Chondrocyte (in vitro differentiated cells): ENCODE measurements at regions not wholly inside any gene's neighbourhood (a gene's known extent, or its start where the extent isn't known, plus 50 kb on each side); places are given as distances from the start of the nearest gene placed in this dataset.

Source experiments
- DNase-seq: peaks from one replicate; pipeline ENCODE4 v3.0.0; 2021; ENCODE audit warnings: mixed read lengths, low spot score
- H3K27ac Mint-ChIP-seq: one replicate; pipeline ENCODE4 v1.8.0; 2021; ENCODE audit warnings: mild to moderate bottlenecking, moderate library complexity, mixed read lengths; ENCODE audit not compliant: unreplicated experiment
- H3K27me3 Mint-ChIP-seq: 2 replicates; pipeline ENCODE4 v1.8.0; 2021; ENCODE audit warnings: low read depth, mixed read lengths
- H3K36me3 Mint-ChIP-seq: 2 replicates; pipeline ENCODE4 v1.8.0; 2021; ENCODE audit warnings: low read depth, mixed read lengths
- H3K4me1 Mint-ChIP-seq: 2 replicates; pipeline ENCODE4 v1.8.0; 2021; ENCODE audit warnings: low read depth, mild to moderate bottlenecking, mixed read lengths
- H3K4me3 Mint-ChIP-seq: one replicate; pipeline ENCODE4 v1.8.0; 2021; ENCODE audit warnings: mild to moderate bottlenecking, moderate library complexity, mixed read lengths; ENCODE audit not compliant: unreplicated experiment
- H3K9me3 Mint-ChIP-seq: 2 replicates; pipeline ENCODE4 v1.8.0; 2021; ENCODE audit warnings: low read depth, mixed read lengths
- TF ChIP-seq, protein P1 (sequence below): fragments of 200-600 bp; sonication (generic); IDR thresholded peaks from 2 replicates; pipeline ENCODE4 v1.5.0; 2021; ENCODE audit warnings: antibody characterized with exemption, mild to moderate bottlenecking, moderate library complexity

- TF ChIP-seq, protein P1, sequence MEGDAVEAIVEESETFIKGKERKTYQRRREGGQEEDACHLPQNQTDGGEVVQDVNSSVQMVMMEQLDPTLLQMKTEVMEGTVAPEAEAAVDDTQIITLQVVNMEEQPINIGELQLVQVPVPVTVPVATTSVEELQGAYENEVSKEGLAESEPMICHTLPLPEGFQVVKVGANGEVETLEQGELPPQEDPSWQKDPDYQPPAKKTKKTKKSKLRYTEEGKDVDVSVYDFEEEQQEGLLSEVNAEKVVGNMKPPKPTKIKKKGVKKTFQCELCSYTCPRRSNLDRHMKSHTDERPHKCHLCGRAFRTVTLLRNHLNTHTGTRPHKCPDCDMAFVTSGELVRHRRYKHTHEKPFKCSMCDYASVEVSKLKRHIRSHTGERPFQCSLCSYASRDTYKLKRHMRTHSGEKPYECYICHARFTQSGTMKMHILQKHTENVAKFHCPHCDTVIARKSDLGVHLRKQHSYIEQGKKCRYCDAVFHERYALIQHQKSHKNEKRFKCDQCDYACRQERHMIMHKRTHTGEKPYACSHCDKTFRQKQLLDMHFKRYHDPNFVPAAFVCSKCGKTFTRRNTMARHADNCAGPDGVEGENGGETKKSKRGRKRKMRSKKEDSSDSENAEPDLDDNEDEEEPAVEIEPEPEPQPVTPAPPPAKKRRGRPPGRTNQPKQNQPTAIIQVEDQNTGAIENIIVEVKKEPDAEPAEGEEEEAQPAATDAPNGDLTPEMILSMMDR = no peak
- no peaks in the 10 kb centered on the region for H3K9me3 Mint-ChIP-seq
- H3K27me3 Mint-ChIP-seq = no peaks in the 10 kb centered on the region
- DNase-seq = no peak
- H3K4me1 Mint-ChIP-seq = no peaks in the 10 kb centered on the region
- H3K4me3 Mint-ChIP-seq = no peak overlapping the region
- H3K27ac Mint-ChIP-seq = no peak overlapping the region
- no peaks in the 10 kb centered on the region for H3K36me3 Mint-ChIP-seq
These were observed 353.1 kb upstream of the ANO5 start for GRCh38 chr11:21839796-21840195.

- no peak overlapping the region for H3K27ac Mint-ChIP-seq
- no peaks in the 10 kb centered on the region for H3K4me1 Mint-ChIP-seq
- H3K9me3 Mint-ChIP-seq = no peaks in the 10 kb centered on the region
- H3K27me3 Mint-ChIP-seq = no peaks in the 10 kb centered on the region
- H3K36me3 Mint-ChIP-seq = no peaks in the 10 kb centered on the region
- no peak for DNase-seq
- no peak overlapping the region for H3K4me3 Mint-ChIP-seq
- TF ChIP-seq, protein P1 = no peak
These were observed 331.6 kb upstream of the ANO5 start for GRCh38 chr11:21861314-21861713.

- no peaks in the 10 kb centered on the region for H3K4me1 Mint-ChIP-seq
- no peak for DNase-seq
- H3K9me3 Mint-ChIP-seq = no peaks in the 10 kb centered on the region
- TF ChIP-seq, protein P1 = no peak
- H3K36me3 Mint-ChIP-seq = no peaks in the 10 kb centered on the region
- no peak overlapping the region for H3K4me3 Mint-ChIP-seq
- no peaks in the 10 kb centered on the region for H3K27me3 Mint-ChIP-seq
- no peak overlapping the region for H3K27ac Mint-ChIP-seq
These were observed 327.3 kb upstream of the ANO5 start for GRCh38 chr11:21865541-21865940.

DNA sequence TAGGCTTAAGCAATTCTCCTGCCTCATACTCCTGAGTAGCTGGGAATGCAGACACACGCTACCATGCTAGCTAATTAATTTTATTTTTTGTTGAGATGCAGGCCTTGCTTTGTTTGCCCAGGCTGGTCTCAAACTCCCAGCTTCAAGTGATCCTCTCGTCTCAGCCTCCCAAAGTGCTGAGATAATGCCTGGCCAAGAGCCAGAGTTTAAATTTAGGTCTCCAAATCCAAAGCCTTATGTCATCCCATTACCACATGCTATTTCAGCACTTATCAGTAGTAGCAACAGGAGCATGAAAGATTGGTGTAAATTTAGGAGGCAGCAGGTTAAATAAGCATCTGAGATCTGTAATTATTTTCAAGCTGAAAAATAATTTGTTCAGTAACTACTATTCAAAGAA, 326.1 kb upstream of the ANO5 start:
- no peaks in the 10 kb centered on the region for H3K27me3 Mint-ChIP-seq

GRCh38 chr11:21877151-21877550, 315.7 kb upstream of the ANO5 start:
- Mint-ChIP-seq H3K27ac (no peak overlapping the region), H3K27me3 (no peaks in the 10 kb centered on the region), H3K4me3 (no peak overlapping the region), H3K4me1 (no peaks in the 10 kb centered on the region), H3K9me3 (peaks cover 7% of the 10 kb centered on the region), H3K36me3 (no peaks in the 10 kb centered on the region)
- no peak for DNase-seq
- TF ChIP-seq, protein P1 = no peak

More for the DNA sequence above, 326.1 kb upstream of the ANO5 start:
- Mint-ChIP-seq H3K4me1 (no peaks in the 10 kb centered on the region), H3K4me3 (no peak overlapping the region), H3K27ac (no peak overlapping the region), H3K9me3 (no peaks in the 10 kb centered on the region), H3K36me3 (no peaks in the 10 kb centered on the region)
- DNase-seq = no peak
- TF ChIP-seq, protein P1 = no peak
